GM19238 (cell line): ENCODE measurements at regions not wholly inside any gene's neighbourhood (a gene's known extent, or its start where the extent isn't known, plus 50 kb on each side); places are given as distances from the start of the nearest gene placed in this dataset.
"Not testable (repeated sequence)": the region's sequence is repeated elsewhere in the genome, so short reads cannot be mapped to it uniquely, and the experiment has no call there.

Experiments used
- DNase-seq: peaks from one replicate; pipeline ENCODE4 v3.0.0; 2011; ENCODE audit warnings: low spot score; ENCODE audit not compliant: insufficient read length

GRCh38 chr4:115260195-115260594 lies 146.8 kb upstream of the NDST4 start:
- DNase-seq, result no peak

- no peak for DNase-seq
These were observed 146.2 kb upstream of the NDST4 start for GRCh38 chr4:115259642-115260041.

- DNase-seq, result no peak
These were observed 136.4 kb upstream of the NDST4 start for GRCh38 chr4:115249808-115250207.

- DNase-seq, result no peak
These were observed 121.1 kb upstream of the NDST4 start for GRCh38 chr4:115234405-115235093.

- no peak for DNase-seq
These were observed 120.2 kb upstream of the NDST4 start for GRCh38 chr4:115233600-115233999.

GRCh38 chr4:115229873-115230272 lies 116.5 kb upstream of the NDST4 start:
- no peak for DNase-seq

GRCh38 chr4:115228851-115229250 lies 115.4 kb upstream of the NDST4 start:
- DNase-seq, result no peak

- DNase-seq, result no peak
These were observed 108.6 kb upstream of the NDST4 start for GRCh38 chr4:115222061-115222460.

- DNase-seq, result no peak
These were observed 106.4 kb upstream of the NDST4 start for GRCh38 chr4:115219862-115220261.

GRCh38 chr4:115219315-115219860 lies 106.0 kb upstream of the NDST4 start:
- no peak for DNase-seq

- DNase-seq, result no peak
These were observed 102.5 kb upstream of the NDST4 start for GRCh38 chr4:115215935-115216334.

GRCh38 chr4:115213716-115214115 lies 100.3 kb upstream of the NDST4 start:
- no peak for DNase-seq

- no peak for DNase-seq
These were observed 87.6 kb upstream of the NDST4 start for GRCh38 chr4:115201042-115201330.

GRCh38 chr4:115200201-115201041 lies 87.0 kb upstream of the NDST4 start:
- not testable (repeated sequence) for DNase-seq

- DNase-seq, result not testable (repeated sequence)
These were observed 81.2 kb upstream of the NDST4 start for GRCh38 chr4:115194612-115195011.

- no peak for DNase-seq
These were observed 77.1 kb upstream of the NDST4 start for GRCh38 chr4:115190529-115190928.

- DNase-seq, result no peak
These were observed 73.7 kb upstream of the NDST4 start for GRCh38 chr4:115187136-115187535.

GRCh38 chr4:115179438-115180062 lies 66.1 kb upstream of the NDST4 start:
- DNase-seq, result not testable (repeated sequence)

- not testable (repeated sequence) for DNase-seq
These were observed 65.3 kb upstream of the NDST4 start for GRCh38 chr4:115178687-115179086.

GRCh38 chr4:115171220-115171619 lies 57.8 kb upstream of the NDST4 start:
- DNase-seq, result no peak

- no peak for DNase-seq
These were observed 52.1 kb upstream of the NDST4 start for GRCh38 chr4:115165503-115165902.
